ENCODE measurements at regions not wholly inside any gene's neighbourhood (a gene's known extent, or its start where the extent isn't known, plus 50 kb on each side); places are given as distances from the start of the nearest gene placed in this dataset.

DNA sequence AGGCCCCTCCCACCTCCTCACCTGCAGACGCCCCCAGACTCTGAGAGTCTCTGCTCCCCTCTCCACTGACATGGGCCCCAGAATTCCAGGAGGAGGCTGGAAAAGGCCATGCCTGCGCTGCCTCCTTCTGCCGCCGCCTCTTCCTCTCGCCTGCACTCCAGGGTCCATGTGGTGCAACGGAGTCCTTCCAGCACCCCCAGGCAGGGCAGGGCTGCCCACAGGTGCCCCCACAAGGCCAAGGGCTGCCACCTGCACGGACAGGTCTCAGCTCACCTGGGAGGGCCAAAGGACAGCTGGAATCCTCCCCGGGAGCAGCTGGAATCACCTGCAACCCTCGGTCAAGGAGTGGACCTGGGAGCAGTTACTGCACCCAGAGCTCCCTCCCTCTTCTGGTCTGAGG, 194.9 kb downstream of the RBFOX3 start:
- DNase-seq, result no peak

DNA sequence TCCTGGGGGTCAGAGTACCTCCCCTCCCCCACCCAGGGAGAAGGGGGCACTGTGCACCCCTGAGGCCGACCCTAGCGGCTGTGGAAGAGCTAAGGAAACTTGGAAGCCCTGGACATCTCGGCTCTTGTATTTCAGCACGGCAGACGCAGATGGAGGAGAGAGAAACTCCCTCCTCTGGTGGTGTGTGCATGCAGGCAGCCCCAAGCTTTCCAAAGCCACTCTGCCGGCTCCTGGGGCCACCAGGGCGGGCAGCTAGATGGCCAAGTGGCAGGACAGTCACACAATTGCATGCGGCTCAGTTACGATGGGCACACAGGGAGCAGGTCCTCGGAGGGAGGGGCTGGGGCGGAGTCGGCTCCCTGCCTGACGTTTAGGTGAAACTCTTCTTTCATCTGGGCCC, 195.5 kb downstream of the RBFOX3 start:
- no peak for DNase-seq

GRCh38 chr17:79414793-79415211, 196.0 kb downstream of the RBFOX3 start:
- no peak for DNase-seq

GRCh38 chr17:79414063-79414792, 196.6 kb downstream of the RBFOX3 start:
- peak; percentile 36 for DNase-seq

- DNase-seq, result peak; percentile 88
These were observed 197.2 kb downstream of the RBFOX3 start for GRCh38 chr17:79413611-79414010.

DNA sequence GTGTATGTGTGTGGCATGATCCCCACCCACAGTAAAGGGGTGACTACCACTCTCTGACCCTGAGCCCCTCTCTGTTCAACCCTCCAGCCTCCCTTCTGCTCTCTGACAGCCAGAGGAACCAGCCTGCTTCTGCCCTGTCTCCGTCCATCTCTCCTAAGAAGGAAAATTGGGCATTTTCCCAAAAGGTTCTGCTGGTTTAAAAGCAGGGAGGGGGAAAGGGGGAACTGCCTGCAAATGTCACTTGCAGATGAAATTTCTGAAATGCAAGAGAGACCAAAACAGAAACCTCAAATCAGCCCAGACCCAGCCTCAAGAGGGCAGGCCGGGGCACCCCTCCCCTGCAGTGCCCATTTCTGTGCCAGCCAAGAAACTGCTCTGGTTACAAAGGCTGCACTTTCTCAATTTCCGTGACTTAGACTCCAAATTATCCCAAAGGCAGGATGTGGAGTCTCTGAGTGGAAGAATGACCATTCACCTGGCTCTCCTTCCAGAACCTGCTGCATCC, 197.9 kb downstream of the RBFOX3 start:
- no peak for DNase-seq

GRCh38 chr17:79412110-79412509, 198.7 kb downstream of the RBFOX3 start:
- DNase-seq, result no peak

DNA sequence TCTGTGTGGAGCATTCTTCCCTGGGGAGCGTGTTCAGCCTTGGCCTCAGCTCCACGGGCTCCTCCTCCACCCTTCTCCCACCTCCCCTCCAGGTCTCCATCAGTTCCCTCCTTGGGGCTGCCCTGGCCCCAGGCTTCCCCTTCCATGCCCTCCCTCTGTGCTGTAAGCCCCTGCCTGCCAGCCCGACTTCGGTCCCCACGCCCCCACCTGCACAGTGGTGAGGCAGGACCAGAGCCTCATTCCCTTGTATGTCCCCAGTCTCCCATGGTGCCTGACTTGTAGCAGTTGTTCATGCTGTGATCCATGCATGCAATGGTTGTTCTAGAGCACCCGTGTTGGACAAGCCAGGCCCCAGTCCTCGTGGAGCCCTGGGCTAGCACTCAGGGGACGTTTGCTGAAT, 199.4 kb downstream of the RBFOX3 start:
- DNase-seq, result no peak

DNA sequence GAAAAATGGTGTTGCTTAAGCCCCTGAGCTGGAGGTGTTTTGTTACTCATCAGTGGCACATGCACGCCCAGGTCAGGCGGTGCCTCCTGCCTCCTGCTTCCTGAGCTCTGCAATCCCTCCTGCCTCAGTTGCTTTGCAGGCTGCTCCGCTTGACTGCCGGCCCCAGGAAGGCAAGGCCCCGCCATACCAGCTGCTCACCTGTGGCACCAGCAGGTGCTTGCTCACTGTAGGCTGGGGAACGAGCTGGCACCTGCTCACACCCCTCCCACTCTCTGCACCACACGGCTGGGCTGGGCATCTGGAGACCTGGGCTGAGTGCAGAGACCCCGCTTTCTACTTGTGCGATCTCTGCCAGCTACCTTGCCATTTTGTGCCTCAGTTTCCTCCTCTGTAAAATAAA, 200.2 kb downstream of the RBFOX3 start:
- peak; percentile 50 for DNase-seq

GRCh38 chr17:79408251-79408650, 202.6 kb downstream of the RBFOX3 start:
- DNase-seq, result no peak

- DNase-seq, result no peak
These were observed 203.5 kb downstream of the RBFOX3 start for GRCh38 chr17:79407385-79407784.

- DNase-seq, result no peak
These were observed 204.5 kb downstream of the RBFOX3 start for GRCh38 chr17:79406316-79406715.

GRCh38 chr17:79405823-79406222, 205.0 kb downstream of the RBFOX3 start:
- no peak for DNase-seq

DNA sequence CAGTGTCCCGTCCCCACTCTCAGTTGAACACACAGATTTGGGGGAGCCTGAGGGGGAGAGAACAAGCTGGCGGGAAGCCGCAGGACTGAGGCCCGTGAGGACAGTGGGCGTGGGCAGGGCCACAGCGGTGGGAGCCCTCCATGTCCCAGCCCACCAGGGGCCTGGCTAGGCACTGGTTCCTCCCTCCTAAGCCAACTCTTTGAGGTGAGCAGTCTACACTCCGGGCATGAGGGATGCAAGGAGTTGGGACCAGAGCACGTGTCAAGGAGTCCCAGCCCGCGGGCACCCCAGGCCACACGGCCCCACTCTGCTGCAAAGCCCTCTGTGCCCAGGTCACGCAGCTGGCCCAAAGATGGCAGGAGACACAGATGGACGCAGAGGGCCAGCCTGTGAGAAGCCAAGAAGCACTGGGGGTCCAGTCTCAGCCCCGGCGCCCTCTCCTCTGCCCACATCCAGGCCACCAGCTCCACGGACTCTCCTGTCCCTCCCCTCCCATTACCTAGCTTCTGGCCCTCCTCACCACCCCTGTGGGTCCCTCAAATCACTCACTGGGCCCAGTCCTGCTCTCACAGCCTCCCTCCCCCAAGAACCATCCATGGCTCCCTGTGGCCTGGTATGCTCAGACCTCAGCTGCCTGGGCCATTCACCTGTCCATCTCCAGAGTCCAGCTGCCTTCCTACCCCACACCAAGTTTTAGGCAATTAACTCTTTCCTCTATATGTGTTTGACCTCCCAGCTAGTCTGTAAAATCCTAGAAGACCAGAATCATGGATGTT, 206.5 kb downstream of the RBFOX3 start:
- DNase-seq, result no peak

- DNase-seq, result no peak
These were observed 208.9 kb downstream of the RBFOX3 start for GRCh38 chr17:79401704-79402674.

DNA sequence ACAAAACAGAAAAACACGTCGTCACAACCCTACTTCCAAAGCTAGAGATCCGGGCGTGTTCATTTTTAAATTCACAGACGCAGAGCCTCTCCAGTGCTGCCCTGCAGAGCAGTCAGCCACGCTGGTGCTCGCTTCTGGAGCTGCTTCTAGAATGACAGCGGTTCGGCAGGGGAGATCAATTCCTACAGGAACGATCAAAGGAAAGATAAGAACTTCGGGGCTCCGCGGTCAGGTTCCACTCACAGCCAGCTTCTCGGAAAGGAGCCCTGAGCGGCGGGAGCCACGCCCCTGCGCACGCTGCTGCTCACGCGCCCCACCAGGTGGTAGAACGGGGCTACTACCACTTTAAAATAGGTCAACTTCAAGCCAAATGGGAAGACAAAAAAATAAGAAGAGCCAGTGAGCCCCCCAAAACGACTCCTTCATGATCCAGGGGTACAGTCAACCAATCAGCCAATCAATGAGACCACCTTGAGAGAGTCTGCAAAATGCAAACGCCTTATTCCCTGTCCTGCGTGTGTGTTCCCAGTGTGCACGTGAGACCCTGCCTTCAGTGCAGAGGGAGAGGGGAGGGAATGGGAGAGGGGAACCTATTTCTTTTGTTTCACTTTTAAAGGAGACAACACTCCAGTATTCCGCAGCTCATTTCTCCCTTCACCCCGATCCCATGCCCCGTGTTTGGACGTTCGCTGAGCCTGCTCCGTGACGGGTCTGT, 209.7 kb downstream of the RBFOX3 start:
- peak; percentile 38 for DNase-seq

- DNase-seq, result no peak
These were observed 211.2 kb downstream of the RBFOX3 start for GRCh38 chr17:79399610-79400144.

GRCh38 chr17:79398441-79398840, 212.4 kb downstream of the RBFOX3 start:
- DNase-seq, result no peak

DNA sequence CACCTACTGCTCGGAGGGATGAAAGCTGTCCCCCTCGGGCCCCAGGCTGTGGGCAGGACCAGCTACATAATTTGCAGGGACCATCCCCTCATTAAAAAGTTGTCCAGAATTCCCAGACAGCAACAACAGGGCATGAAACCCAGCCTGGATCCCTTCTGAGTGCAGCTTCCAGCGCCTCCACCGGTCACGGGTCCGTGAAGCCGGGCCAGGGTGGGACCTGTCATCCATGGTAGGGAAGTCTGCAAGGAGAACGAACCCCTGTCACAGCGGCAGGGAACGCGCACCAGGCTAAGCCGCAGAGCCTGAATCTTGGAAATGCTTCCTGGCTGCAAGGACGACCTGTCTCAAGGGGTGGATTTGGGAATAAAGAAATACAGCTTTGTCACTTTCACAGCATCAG, 214.2 kb downstream of the RBFOX3 start:
- no peak for DNase-seq

- no peak for DNase-seq
These were observed 215.3 kb downstream of the RBFOX3 start for GRCh38 chr17:79395545-79395944.

DNA sequence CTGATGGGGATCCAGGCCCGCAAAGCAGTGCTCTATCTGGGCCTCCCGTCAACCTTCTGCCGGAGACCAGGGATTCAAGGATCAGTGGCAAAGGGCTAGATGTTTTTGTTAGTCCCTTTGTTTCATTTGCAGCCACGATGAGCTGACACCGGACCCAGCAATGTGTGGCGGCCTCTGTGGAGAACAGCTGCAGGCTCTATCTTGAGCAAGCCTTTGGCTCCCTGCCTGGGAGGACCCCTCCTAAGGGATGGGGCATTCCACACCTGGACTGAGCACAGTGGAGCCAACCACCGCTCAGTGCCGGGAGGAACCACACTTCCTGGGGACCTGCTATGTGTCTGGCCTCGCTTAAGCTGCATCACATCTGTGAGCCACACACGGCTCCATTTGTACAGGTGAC, 215.8 kb downstream of the RBFOX3 start:
- no peak for DNase-seq
